Globus pallidus (tissue), 1 donor: ENCODE measurements at regions not wholly inside any gene's neighbourhood (a gene's known extent, or its start where the extent isn't known, plus 50 kb on each side); places are given as distances from the start of the nearest gene placed in this dataset.
"Not testable (repeated sequence)": the region's sequence is repeated elsewhere in the genome, so short reads cannot be mapped to it uniquely, and the experiment has no call there.

Source experiments
- DNase-seq: peaks from one replicate; pipeline ENCODE4 v3.0.0-alpha.2; 2015; ENCODE audit warnings: low spot score

- no peak for DNase-seq
Observed at GRCh38 chr3:125645616-125646015, 50.3 kb upstream of the OSBPL11 start.

- no peak for DNase-seq
Observed at GRCh38 chr3:125646581-125646980, 51.3 kb upstream of the OSBPL11 start.

GRCh38 chr3:125647318-125648014, 52.2 kb upstream of the OSBPL11 start:
- DNase-seq = no peak

GRCh38 chr3:125651244-125651643, 55.9 kb upstream of the OSBPL11 start:
- DNase-seq = no peak

- DNase-seq = no peak
Observed at GRCh38 chr3:125652349-125652748, 57.1 kb upstream of the OSBPL11 start.

- peak; percentile 33 for DNase-seq
Observed at GRCh38 chr3:125654526-125654925, 59.2 kb upstream of the OSBPL11 start.

- DNase-seq = no peak
Observed at GRCh38 chr3:125662675-125663074, 67.4 kb upstream of the OSBPL11 start.

GRCh38 chr3:125670352-125670751, 75.1 kb upstream of the OSBPL11 start:
- no peak for DNase-seq

GRCh38 chr3:125670945-125671344, 75.6 kb upstream of the OSBPL11 start:
- no peak for DNase-seq

GRCh38 chr3:125671461-125672243, 76.4 kb upstream of the OSBPL11 start:
- DNase-seq = no peak

- no peak for DNase-seq
Observed at GRCh38 chr3:125675791-125676190, 80.5 kb upstream of the OSBPL11 start.

- no peak for DNase-seq
Observed at GRCh38 chr3:125679258-125679657, 84.0 kb upstream of the OSBPL11 start.

- DNase-seq = no peak
Observed at GRCh38 chr3:125681146-125681545, 85.8 kb upstream of the OSBPL11 start.

- DNase-seq = not testable (repeated sequence)
Observed at GRCh38 chr3:125681906-125682305, 86.6 kb upstream of the OSBPL11 start.

- not testable (repeated sequence) for DNase-seq
Observed at GRCh38 chr3:125682610-125683009, 87.3 kb upstream of the OSBPL11 start.

GRCh38 chr3:125683067-125683829, 88.0 kb upstream of the OSBPL11 start:
- peak; percentile 34 for DNase-seq

- DNase-seq = no peak
Observed at GRCh38 chr3:125684199-125684598, 88.9 kb upstream of the OSBPL11 start.

- DNase-seq = not testable (repeated sequence)
Observed at GRCh38 chr3:125685741-125686140, 90.4 kb upstream of the OSBPL11 start.

- DNase-seq = no peak
Observed at GRCh38 chr3:125692361-125692760, 97.1 kb upstream of the OSBPL11 start.

- DNase-seq = no peak
Observed at GRCh38 chr3:125693887-125694286, 98.6 kb upstream of the OSBPL11 start.

GRCh38 chr3:125694761-125695294, 99.5 kb upstream of the OSBPL11 start:
- no peak for DNase-seq

GRCh38 chr3:125695688-125696087, 100.4 kb upstream of the OSBPL11 start:
- DNase-seq = no peak
